Epithelial cell of prostate (primary cell): ENCODE measurements at regions not wholly inside any gene's neighbourhood (a gene's known extent, or its start where the extent isn't known, plus 50 kb on each side); places are given as distances from the start of the nearest gene placed in this dataset.

Experiments used
- DNase-seq: peaks from one replicate; pipeline ENCODE4 v3.0.0-alpha.2; 2011; ENCODE audit warnings: low read depth, low spot score
- H3K27ac ChIP-seq: fragments of 450-650 bp; 2 replicates; pipeline ENCODE4 v1.5.1; 2017; ENCODE audit warnings: mild to moderate bottlenecking

GRCh38 chr18:73218293-73218692 is 350.5 kb upstream of the NETO1 start:
- no peak overlapping the region for H3K27ac ChIP-seq
- no peak for DNase-seq

GRCh38 chr18:73214970-73215369 is 347.2 kb upstream of the NETO1 start:
- no peak overlapping the region for H3K27ac ChIP-seq
- DNase-seq = no peak

GRCh38 chr18:73212442-73212841 is 344.7 kb upstream of the NETO1 start:
- no peak overlapping the region for H3K27ac ChIP-seq
- no peak for DNase-seq

GRCh38 chr18:73201940-73202339 is 334.2 kb upstream of the NETO1 start:
- DNase-seq = no peak
- H3K27ac ChIP-seq = no peak overlapping the region

- no peak overlapping the region for H3K27ac ChIP-seq
- no peak for DNase-seq
Measured at GRCh38 chr18:73199151-73199550, 331.4 kb upstream of the NETO1 start.

GRCh38 chr18:73189718-73190117 is 321.9 kb upstream of the NETO1 start:
- no peak overlapping the region for H3K27ac ChIP-seq
- no peak for DNase-seq

GRCh38 chr18:73168236-73168635 is 300.4 kb upstream of the NETO1 start:
- DNase-seq = no peak
- no peak overlapping the region for H3K27ac ChIP-seq

- no peak for DNase-seq
- no peak overlapping the region for H3K27ac ChIP-seq
Measured at GRCh38 chr18:73164430-73164829, 296.6 kb upstream of the NETO1 start.

- no peak overlapping the region for H3K27ac ChIP-seq
- no peak for DNase-seq
Measured at GRCh38 chr18:73163236-73163635, 295.4 kb upstream of the NETO1 start.

- H3K27ac ChIP-seq = no peak overlapping the region
- DNase-seq = no peak
Measured at GRCh38 chr18:73156117-73156516, 288.3 kb upstream of the NETO1 start.

GRCh38 chr18:73153271-73153670 is 285.5 kb upstream of the NETO1 start:
- no peak for DNase-seq
- no peak overlapping the region for H3K27ac ChIP-seq

GRCh38 chr18:73151086-73151485 is 283.3 kb upstream of the NETO1 start:
- DNase-seq = no peak
- H3K27ac ChIP-seq = no peak overlapping the region

GRCh38 chr18:73150199-73150598 is 282.4 kb upstream of the NETO1 start:
- H3K27ac ChIP-seq = no peak overlapping the region
- no peak for DNase-seq

- no peak for DNase-seq
- no peak overlapping the region for H3K27ac ChIP-seq
Measured at GRCh38 chr18:73147590-73147989, 279.8 kb upstream of the NETO1 start.

GRCh38 chr18:73144030-73144429 is 276.2 kb upstream of the NETO1 start:
- DNase-seq = no peak
- no peak overlapping the region for H3K27ac ChIP-seq

GRCh38 chr18:73136134-73136533 is 268.3 kb upstream of the NETO1 start:
- H3K27ac ChIP-seq = no peak overlapping the region
- no peak for DNase-seq

GRCh38 chr18:73124175-73124574 is 256.4 kb upstream of the NETO1 start:
- no peak for DNase-seq
- H3K27ac ChIP-seq = no peak overlapping the region

- DNase-seq = no peak
- no peak overlapping the region for H3K27ac ChIP-seq
Measured at GRCh38 chr18:73121207-73121606, 253.4 kb upstream of the NETO1 start.

GRCh38 chr18:73120626-73121025 is 252.8 kb upstream of the NETO1 start:
- H3K27ac ChIP-seq = no peak overlapping the region

GRCh38 chr18:73119574-73119973 is 251.8 kb upstream of the NETO1 start:
- H3K27ac ChIP-seq = no peak overlapping the region
- DNase-seq = no peak

More at GRCh38 chr18:73120626-73121025, 252.8 kb upstream of the NETO1 start:
- DNase-seq = no peak

- peak; percentile 10 for DNase-seq
- H3K27ac ChIP-seq = no peak overlapping the region
Measured at GRCh38 chr18:73118121-73118816, 250.5 kb upstream of the NETO1 start.

GRCh38 chr18:73110307-73110706 is 242.5 kb upstream of the NETO1 start:
- H3K27ac ChIP-seq = no peak overlapping the region
- no peak for DNase-seq

GRCh38 chr18:73101977-73102376 is 234.2 kb upstream of the NETO1 start:
- peak overlapping the region; percentile 17 for H3K27ac ChIP-seq
- DNase-seq = no peak
